A549 (cell line): ENCODE measurements at regions not wholly inside any gene's neighbourhood (a gene's known extent, or its start where the extent isn't known, plus 50 kb on each side); places are given as distances from the start of the nearest gene placed in this dataset.

ENCODE experiments used
- ATAC-seq, 2 experiments: fragments of 200-7000 bp in 1 of 2; fragments of >200 bp in 1 of 2; cut with Nextera tagmentation in 1 of 2; cut with Tn5 transposase in 1 of 2; 3 replicates each; pipeline versions ENCODE4 v1.8.0 to v1.9.1; 2018 to 2020; ENCODE audit warnings: mild to moderate bottlenecking in 1 of 2, moderate library complexity in 1 of 2
- CTCF ChIA-PET: fragments of 300-600 bp; sonication (Branson Sonifier 250); formaldehyde crosslinking; extraction: SDS; loops from one replicate; lab custom pipeline; 2021; ENCODE audit warnings: antibody characterized with exemption, inconsistent platforms; lab: Yijun Ruan, JAX
- POLR2A ChIA-PET: fragments of 350-600 bp; formaldehyde crosslinking; extraction: SDS; loops from one replicate; lab custom pipeline; 2021; ENCODE audit warnings: antibody characterized with exemption, inconsistent platforms; lab: Yijun Ruan, JAX
- DNase-seq, 2 experiments: peaks; one replicate each; pipeline versions ENCODE4 v3.0.0 to v3.0.0-alpha.2; 2011 to 2016; ENCODE audit warnings: low read depth in 1 of 2, low spot score in 1 of 2
- FAIRE-seq: peaks from 2 replicates; lab custom pipeline; 2011; peaks lifted over from hg19 to GRCh38; lab: Jason Lieb, UNC
- H3K27ac ChIP-seq, 2 experiments: fragments of >200 bp; sonication (Bioruptor Twin); formaldehyde crosslinking; 3 replicates each; pipeline ENCODE4 v1.5.1; 2016 to 2017
- H3K4me1 ChIP-seq: fragments of >200 bp; sonication (Bioruptor Twin); formaldehyde crosslinking; 3 replicates; pipeline ENCODE4 v1.6.1; 2016
- H3K4me2 ChIP-seq: fragments of >200 bp; sonication (Bioruptor Twin); formaldehyde crosslinking; 3 replicates; pipeline ENCODE4 v1.6.1; 2016
- H3K4me3 ChIP-seq: fragments of >200 bp; sonication (Bioruptor Twin); formaldehyde crosslinking; 3 replicates; pipeline ENCODE4 v1.5.1; 2016
- H3K9me3 ChIP-seq: fragments of >200 bp; sonication (Bioruptor Twin); formaldehyde crosslinking; 3 replicates; pipeline ENCODE4 v1.6.1; 2016
- BHLHE40 ChIP-seq: IDR thresholded peaks from 2 replicates; pipeline ENCODE4 v1.6.1; 2012; ENCODE audit warnings: low read depth, low read length, inconsistent platforms
- CEBPB ChIP-seq, 2 experiments: fragments of >200 bp in 1 of 2; sonication (Bioruptor Twin) in 1 of 2; formaldehyde crosslinking in 1 of 2; IDR thresholded peaks; 2 replicates each; pipeline ENCODE4 v1.6.1; 2012 to 2016
- EHMT2 ChIP-seq: fragments of 200-600 bp; sonication (generic); IDR thresholded peaks from 2 replicates; pipeline ENCODE4 v1.6.1; 2016; ENCODE audit warnings: antibody characterized with exemption, low read depth, mild to moderate bottlenecking, moderate library complexity
- FOSL2 ChIP-seq, 2 experiments: fragments of 450-650 bp in 1 of 2; fragments of >200 bp in 1 of 2; sonication (Bioruptor Twin) in 1 of 2; formaldehyde crosslinking; IDR thresholded peaks; 2 replicates each; pipeline versions ENCODE4 v1.5.0 to v1.6.1; 2016 to 2020; ENCODE audit warnings: mild to moderate bottlenecking in 1 of 2, moderate library complexity in 1 of 2
- JUN ChIP-seq, 2 experiments: fragments of >200 bp; sonication (Bioruptor Twin); formaldehyde crosslinking; IDR thresholded peaks; 2 replicates in 1 of 2; 3 replicates in 1 of 2; pipeline ENCODE4 v1.6.1; 2016 to 2017
- RAD21 ChIP-seq, 2 experiments: fragments of >200 bp in 1 of 2; sonication (Bioruptor Twin) in 1 of 2; formaldehyde crosslinking in 1 of 2; IDR thresholded peaks in 1 of 2; conservative IDR thresholded peaks in 1 of 2; 2 replicates in 1 of 2; 3 replicates in 1 of 2; pipeline ENCODE4 v1.6.1; 2012 to 2018; ENCODE audit warnings: inconsistent platforms in 1 of 2
- RCOR1 ChIP-seq: fragments of 150-350 bp; IDR thresholded peaks from 2 replicates; pipeline ENCODE4 v1.6.1; 2014; ENCODE audit warnings: antibody characterized with exemption, low read length, low read depth
- RNF2 ChIP-seq: fragments of 200-600 bp; sonication (generic); IDR thresholded peaks from 2 replicates; pipeline ENCODE4 v1.6.1; 2016; ENCODE audit warnings: low read depth, mild to moderate bottlenecking, antibody characterized with exemption, moderate library complexity, borderline replicate concordance
- TP53 ChIP-seq: fragments of 250-450 bp; sonication (Bioruptor Pico); IDR thresholded peaks from 2 replicates; pipeline ENCODE4 v1.5.0; 2021; ENCODE audit warnings: mild to moderate bottlenecking, moderate library complexity
- ZFP36 ChIP-seq: fragments of 450-650 bp; IDR thresholded peaks from 2 replicates; pipeline ENCODE4 v1.6.1; 2014; ENCODE audit warnings: borderline replicate concordance; ENCODE audit not compliant: partially characterized antibody
- WGBS: methylation state at CpG from one replicate; pipeline ENCODE4 v1.1.6; 2017; ENCODE audit errors: missing lambda C conversion rate; 5-methylcytosine and 5-hydroxymethylcytosine counted together
- TF ChIP-seq, protein P1 (sequence below): fragments of 250-450 bp; sonication (Bioruptor Pico); IDR thresholded peaks from 2 replicates; pipeline ENCODE4 v1.5.0; 2020; ENCODE audit warnings: low read depth, mild to moderate bottlenecking, moderate library complexity
- TF ChIP-seq, protein P2 (sequence below): IDR thresholded peaks from 2 replicates; pipeline ENCODE4 v1.6.1; 2012
- TF ChIP-seq, protein P3 (sequence below): fragments of 200-600 bp; sonication (generic); IDR thresholded peaks from 2 replicates; pipeline ENCODE4 v1.6.1; 2016; ENCODE audit warnings: antibody characterized with exemption, mild to moderate bottlenecking, moderate library complexity
- TF ChIP-seq, protein P4 (sequence below): fragments of >200 bp; sonication (Bioruptor Twin); formaldehyde crosslinking; IDR thresholded peaks from 3 replicates; pipeline ENCODE4 v1.5.1; 2016

DNA sequence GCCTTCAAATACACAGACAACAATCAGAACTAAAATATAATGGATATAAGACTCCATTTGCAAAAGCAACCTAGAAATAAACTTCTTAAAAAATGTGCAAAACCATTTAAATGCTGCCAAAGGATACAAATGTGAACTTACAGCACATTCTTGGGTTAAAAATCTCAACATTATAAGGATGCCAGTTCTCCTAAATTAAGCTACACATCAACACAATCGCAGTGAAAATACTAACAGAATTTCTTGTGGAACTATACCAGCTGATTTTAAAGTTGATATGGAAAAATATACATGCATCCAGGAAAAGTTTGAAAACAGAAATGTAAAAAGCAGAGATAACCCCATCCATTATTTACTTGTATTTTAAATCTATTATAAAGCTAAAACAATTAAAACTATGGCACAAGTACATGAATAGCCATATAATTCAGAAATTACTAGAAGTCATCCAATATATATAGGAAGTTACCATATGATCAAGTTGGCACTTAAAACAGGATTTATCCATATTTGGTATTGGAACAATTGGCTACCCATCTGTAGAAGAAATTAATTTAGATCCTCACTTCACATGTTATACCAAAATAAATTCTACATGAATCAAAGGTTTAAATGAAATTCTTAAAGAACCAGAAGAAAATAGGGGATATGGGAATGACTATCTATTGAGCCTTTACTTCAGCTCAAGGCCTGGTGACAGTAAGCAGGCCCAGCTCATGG is 151.7 kb upstream of the GLI2 start:
- no peak overlapping the region for H3K27ac ChIP-seq
- POLR2A ChIA-PET = no interaction called here
- FAIRE-seq (no peak), ATAC-seq (no peak), DNase-seq (no peak)
- H3K4me1 ChIP-seq = no peaks in the 10 kb centered on the region
- no peaks in the 10 kb centered on the region; the same call in 2 of the 3 replicates for H3K9me3 ChIP-seq
- no peak overlapping the region for H3K4me2 ChIP-seq
- WGBS = 82% methylated on average over 1 of the region's 1 CpG
- TF ChIP-seq, protein P1, sequence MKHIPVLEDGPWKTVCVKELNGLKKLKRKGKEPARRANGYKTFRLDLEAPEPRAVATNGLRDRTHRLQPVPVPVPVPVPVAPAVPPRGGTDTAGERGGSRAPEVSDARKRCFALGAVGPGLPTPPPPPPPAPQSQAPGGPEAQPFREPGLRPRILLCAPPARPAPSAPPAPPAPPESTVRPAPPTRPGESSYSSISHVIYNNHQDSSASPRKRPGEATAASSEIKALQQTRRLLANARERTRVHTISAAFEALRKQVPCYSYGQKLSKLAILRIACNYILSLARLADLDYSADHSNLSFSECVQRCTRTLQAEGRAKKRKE (CRISPR knock-in tag) = no peak
- TF ChIP-seq BHLHE40 (no peak), EHMT2 (no peak), RCOR1 (no peak), RNF2 (no peak), CEBPB (IDR thresholded peaks at IDR 0.05) (no peak), TP53 (CRISPR knock-in tag) (no peak), RAD21 (conservative IDR thresholded peaks at IDR 0.05 in 1 of 2, IDR thresholded peaks at IDR 0.05 in 1 of 2) (no peak)
- TF ChIP-seq, protein P2, sequence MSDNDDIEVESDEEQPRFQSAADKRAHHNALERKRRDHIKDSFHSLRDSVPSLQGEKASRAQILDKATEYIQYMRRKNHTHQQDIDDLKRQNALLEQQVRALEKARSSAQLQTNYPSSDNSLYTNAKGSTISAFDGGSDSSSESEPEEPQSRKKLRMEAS = no peak
- TF ChIP-seq, all 56 proteins: peak for 0
- no peak overlapping the region for H3K4me3 ChIP-seq
- CTCF ChIA-PET = no interaction called here

DNA sequence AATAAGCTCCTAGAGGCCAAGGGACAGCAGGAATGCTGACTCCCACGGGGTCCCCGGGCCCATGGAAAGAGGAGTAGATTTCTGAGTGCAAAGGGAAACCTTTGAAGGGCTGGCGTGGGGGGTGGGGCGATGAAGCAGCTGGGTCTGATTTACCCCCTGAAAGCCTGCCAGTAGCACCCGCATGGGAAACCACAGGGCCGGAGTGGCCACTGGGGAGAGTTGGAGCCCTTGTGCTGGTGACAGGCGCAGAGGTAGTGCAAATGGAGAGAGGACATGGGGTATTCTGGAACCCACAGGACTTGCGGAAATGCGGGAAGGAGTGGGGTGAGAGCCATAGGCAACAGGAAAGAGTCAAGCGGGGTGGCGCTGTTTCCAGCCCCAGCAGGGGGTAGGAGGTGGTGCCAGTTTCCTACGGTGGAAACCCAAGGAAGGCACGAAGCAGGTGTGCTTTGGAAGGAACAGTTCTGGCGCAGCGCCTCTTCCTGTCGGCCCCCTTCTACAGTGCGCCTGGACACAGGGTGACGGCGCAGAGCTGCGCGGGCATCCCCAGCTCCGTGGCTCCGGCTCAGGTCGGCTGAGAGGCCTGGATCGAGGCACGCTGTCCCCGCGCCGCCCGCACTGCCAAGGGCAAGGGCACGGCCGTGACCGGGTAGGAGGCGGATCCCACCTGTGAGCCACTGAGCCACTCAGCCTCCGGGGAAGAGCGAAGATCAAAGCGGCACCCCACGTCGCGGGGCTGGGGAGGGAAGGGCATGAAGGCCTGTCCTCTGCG is 149.0 kb upstream of the GLI2 start:
- Histone ChIP-seq H3K4me1 (peaks cover 11% of the 10 kb centered on the region), H3K4me2 (no peak overlapping the region), H3K27ac (no peak overlapping the region), H3K4me3 (no peak overlapping the region), H3K9me3 (no peaks in the 10 kb centered on the region; the same call in 2 of the 3 replicates)
- no peak for ATAC-seq
- ChIA-PET POLR2A (no interaction called here), CTCF (no interaction called here)
- TF ChIP-seq, protein P3, sequence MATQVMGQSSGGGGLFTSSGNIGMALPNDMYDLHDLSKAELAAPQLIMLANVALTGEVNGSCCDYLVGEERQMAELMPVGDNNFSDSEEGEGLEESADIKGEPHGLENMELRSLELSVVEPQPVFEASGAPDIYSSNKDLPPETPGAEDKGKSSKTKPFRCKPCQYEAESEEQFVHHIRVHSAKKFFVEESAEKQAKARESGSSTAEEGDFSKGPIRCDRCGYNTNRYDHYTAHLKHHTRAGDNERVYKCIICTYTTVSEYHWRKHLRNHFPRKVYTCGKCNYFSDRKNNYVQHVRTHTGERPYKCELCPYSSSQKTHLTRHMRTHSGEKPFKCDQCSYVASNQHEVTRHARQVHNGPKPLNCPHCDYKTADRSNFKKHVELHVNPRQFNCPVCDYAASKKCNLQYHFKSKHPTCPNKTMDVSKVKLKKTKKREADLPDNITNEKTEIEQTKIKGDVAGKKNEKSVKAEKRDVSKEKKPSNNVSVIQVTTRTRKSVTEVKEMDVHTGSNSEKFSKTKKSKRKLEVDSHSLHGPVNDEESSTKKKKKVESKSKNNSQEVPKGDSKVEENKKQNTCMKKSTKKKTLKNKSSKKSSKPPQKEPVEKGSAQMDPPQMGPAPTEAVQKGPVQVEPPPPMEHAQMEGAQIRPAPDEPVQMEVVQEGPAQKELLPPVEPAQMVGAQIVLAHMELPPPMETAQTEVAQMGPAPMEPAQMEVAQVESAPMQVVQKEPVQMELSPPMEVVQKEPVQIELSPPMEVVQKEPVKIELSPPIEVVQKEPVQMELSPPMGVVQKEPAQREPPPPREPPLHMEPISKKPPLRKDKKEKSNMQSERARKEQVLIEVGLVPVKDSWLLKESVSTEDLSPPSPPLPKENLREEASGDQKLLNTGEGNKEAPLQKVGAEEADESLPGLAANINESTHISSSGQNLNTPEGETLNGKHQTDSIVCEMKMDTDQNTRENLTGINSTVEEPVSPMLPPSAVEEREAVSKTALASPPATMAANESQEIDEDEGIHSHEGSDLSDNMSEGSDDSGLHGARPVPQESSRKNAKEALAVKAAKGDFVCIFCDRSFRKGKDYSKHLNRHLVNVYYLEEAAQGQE = no peak
- TF ChIP-seq, protein P4, sequence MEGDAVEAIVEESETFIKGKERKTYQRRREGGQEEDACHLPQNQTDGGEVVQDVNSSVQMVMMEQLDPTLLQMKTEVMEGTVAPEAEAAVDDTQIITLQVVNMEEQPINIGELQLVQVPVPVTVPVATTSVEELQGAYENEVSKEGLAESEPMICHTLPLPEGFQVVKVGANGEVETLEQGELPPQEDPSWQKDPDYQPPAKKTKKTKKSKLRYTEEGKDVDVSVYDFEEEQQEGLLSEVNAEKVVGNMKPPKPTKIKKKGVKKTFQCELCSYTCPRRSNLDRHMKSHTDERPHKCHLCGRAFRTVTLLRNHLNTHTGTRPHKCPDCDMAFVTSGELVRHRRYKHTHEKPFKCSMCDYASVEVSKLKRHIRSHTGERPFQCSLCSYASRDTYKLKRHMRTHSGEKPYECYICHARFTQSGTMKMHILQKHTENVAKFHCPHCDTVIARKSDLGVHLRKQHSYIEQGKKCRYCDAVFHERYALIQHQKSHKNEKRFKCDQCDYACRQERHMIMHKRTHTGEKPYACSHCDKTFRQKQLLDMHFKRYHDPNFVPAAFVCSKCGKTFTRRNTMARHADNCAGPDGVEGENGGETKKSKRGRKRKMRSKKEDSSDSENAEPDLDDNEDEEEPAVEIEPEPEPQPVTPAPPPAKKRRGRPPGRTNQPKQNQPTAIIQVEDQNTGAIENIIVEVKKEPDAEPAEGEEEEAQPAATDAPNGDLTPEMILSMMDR = no peak
- TF ChIP-seq ZFP36 = no peak
- TF ChIP-seq CEBPB (IDR thresholded peaks at IDR 0.05) = no peak
- no peak for TF ChIP-seq TP53 (CRISPR knock-in tag)
- TF ChIP-seq JUN (IDR thresholded peaks at IDR 0.05) = no peak
- TF ChIP-seq FOSL2 (IDR thresholded peaks at IDR 0.05) = no peak
- TF ChIP-seq FOSL2 (CRISPR knock-in tag; IDR thresholded peaks at IDR 0.05) = no peak
- no peak for TF ChIP-seq BHLHE40
- no peak for DNase-seq
- 80% methylated on average over 37 of the region's 41 CpGs for whole genome bisulfite sequencing
- FAIRE-seq = no peak
